ENCODE measurements at regions not wholly inside any gene's neighbourhood (a gene's known extent, or its start where the extent isn't known, plus 50 kb on each side); places are given as distances from the start of the nearest gene placed in this dataset.
"Not testable (repeated sequence)": the region's sequence is repeated elsewhere in the genome, so short reads cannot be mapped to it uniquely, and the experiment has no call there.

DNA sequence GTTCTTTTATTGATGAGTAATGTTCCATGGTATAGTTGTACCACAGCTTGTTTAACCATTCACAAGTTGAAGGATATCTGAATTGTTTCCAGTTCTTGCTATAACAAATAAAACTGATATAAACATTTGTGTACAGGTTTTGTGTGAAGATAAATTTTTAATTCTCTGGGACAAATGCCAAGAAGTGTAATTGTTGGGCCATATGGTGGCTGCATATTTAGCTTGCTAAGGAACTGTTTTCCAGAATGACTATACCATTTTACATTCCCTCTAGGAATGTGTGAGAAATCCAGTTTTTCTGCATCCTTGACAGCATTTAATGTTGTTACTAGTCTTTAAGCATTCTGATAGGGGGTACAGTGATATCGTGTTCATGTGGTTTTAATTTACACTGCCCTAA lies 368.5 kb downstream of the KIF2B start:
- Histone ChIP-seq H3K36me3 (no peaks in the 10 kb centered on the region), H3K4me3 (no peak overlapping the region), H3K27me3 (no peaks in the 10 kb centered on the region), H3K27ac (no peak overlapping the region), H3K9me3 (no peaks in the 10 kb centered on the region), H3K4me1 (ENCODE audit: insufficient read depth) (no peaks in the 10 kb centered on the region)
- intact Hi-C loops (cut with DNase I), result no loop called here
- DNase-seq, result no peak
- 78 to 80% (median 78%) methylated on average over 1 of the region's 1 CpG for WGBS, 3 donors
- no peak for TF ChIP-seq EP300 (IDR thresholded peaks at IDR 0.05)
- no peak for TF ChIP-seq POLR2A (IDR thresholded peaks at IDR 0.05)
- TF ChIP-seq, protein P1, sequence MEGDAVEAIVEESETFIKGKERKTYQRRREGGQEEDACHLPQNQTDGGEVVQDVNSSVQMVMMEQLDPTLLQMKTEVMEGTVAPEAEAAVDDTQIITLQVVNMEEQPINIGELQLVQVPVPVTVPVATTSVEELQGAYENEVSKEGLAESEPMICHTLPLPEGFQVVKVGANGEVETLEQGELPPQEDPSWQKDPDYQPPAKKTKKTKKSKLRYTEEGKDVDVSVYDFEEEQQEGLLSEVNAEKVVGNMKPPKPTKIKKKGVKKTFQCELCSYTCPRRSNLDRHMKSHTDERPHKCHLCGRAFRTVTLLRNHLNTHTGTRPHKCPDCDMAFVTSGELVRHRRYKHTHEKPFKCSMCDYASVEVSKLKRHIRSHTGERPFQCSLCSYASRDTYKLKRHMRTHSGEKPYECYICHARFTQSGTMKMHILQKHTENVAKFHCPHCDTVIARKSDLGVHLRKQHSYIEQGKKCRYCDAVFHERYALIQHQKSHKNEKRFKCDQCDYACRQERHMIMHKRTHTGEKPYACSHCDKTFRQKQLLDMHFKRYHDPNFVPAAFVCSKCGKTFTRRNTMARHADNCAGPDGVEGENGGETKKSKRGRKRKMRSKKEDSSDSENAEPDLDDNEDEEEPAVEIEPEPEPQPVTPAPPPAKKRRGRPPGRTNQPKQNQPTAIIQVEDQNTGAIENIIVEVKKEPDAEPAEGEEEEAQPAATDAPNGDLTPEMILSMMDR (IDR thresholded peaks at IDR 0.05), result no peak

DNA sequence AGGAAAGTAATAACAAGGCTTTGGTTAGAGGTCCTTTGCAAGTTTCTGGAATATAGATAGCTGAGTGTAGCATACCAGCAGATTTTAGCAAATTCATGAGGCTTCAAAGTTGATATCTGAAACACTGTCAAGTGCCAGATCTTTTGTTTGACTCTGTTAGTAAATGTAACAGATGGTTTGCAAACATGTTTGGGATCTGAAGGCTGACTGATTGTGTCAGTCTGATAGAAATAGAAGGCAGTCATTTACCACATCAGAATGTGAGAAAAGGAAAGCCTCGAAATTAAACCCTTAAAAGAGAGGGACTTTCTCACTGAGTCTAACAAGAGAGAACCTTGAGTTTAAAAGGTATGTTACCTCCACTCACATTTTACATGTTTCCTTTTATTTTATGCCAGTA lies 371.5 kb downstream of the KIF2B start:
- H3K9me3 ChIP-seq, result no peaks in the 10 kb centered on the region
- TF ChIP-seq, protein P1 (IDR thresholded peaks at IDR 0.05), result no peak
- no peak for TF ChIP-seq POLR2A (IDR thresholded peaks at IDR 0.05)
- no peak for TF ChIP-seq EP300 (IDR thresholded peaks at IDR 0.05)
- H3K27me3 ChIP-seq, result no peaks in the 10 kb centered on the region
- intact Hi-C loops (cut with DNase I), result no loop called here
- 41 to 58% (median 48%) methylated on average over 1 of the region's 1 CpG for WGBS, 3 donors
- H3K27ac ChIP-seq, result no peak overlapping the region
- H3K36me3 ChIP-seq, result no peaks in the 10 kb centered on the region
- H3K4me3 ChIP-seq, result no peak overlapping the region
- no peak for DNase-seq
- H3K4me1 ChIP-seq (ENCODE audit: insufficient read depth), result no peaks in the 10 kb centered on the region

DNA sequence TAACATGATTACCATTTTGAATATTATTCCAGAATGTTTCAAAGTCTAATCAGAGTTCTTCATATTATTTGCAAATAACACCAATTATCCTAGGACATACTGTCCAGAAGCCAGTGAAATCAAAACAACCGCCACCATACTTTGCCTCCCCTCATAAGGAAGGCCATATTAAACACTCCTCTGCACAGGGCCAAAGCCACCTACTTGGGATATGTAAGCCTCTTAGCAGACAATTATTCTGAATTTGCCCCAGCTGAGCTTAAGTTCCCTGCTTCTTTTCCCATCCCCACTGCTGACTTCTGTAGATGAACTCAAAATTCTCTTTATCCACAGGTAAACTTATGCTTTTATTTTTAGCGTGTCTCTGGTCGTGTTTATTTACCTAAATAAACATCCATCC lies 374.0 kb downstream of the KIF2B start:
- no peaks in the 10 kb centered on the region for H3K36me3 ChIP-seq
- DNase-seq, result no peak
- no peaks in the 10 kb centered on the region for H3K9me3 ChIP-seq
- TF ChIP-seq, protein P1 (IDR thresholded peaks at IDR 0.05), result no peak
- TF ChIP-seq EP300 (IDR thresholded peaks at IDR 0.05) (no peak), POLR2A (IDR thresholded peaks at IDR 0.05) (no peak)
- no peak overlapping the region for H3K27ac ChIP-seq
- H3K4me1 ChIP-seq (ENCODE audit: insufficient read depth), result no peaks in the 10 kb centered on the region
- H3K4me3 ChIP-seq, result no peak overlapping the region
- no peaks in the 10 kb centered on the region for H3K27me3 ChIP-seq
- intact Hi-C loops (cut with DNase I), result no loop called here
- WGBS, 3 donors, result 75 to 86% (median 78%) methylated on average over 3 of the region's 3 CpGs

DNA sequence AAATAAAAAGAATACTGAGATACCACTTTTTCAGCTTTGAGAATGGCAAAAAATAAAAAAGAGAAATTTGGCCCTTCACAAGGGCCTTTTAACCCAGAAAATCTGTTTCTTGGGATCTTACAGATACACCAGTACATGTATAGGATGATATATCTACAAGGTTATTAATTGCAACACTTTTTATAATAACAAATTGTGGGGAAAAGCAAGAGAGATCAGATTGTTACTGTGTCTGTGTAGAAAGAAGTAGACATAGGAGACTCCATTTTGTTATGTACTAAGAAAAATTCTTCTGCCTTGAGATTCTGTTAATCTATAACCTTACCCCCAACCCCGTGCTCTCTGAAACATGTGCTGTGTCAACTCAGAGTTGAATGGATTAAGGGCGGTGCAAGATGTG lies 378.7 kb downstream of the KIF2B start:
- H3K4me1 ChIP-seq (ENCODE audit: insufficient read depth); intact Hi-C loops (cut with DNase I); H3K36me3 ChIP-seq; H3K27ac ChIP-seq; DNase-seq; H3K9me3 ChIP-seq; H3K4me3 ChIP-seq; H3K27me3 ChIP-seq: not testable (repeated sequence)
- 81% methylated on average over 2 of the region's 2 CpGs; no CpG with 5 or more reads in 2 of the 3 donors for WGBS, 3 donors

GRCh38 chr17:54220829-54221228 lies 398.1 kb downstream of the KIF2B start:
- intact Hi-C loops (cut with DNase I), result no loop called here
- DNase-seq, result no peak
- no peaks in the 10 kb centered on the region for H3K9me3 ChIP-seq

More at GRCh38 chr17:54220829-54221228, 398.1 kb downstream of the KIF2B start:
- Histone ChIP-seq H3K36me3 (no peaks in the 10 kb centered on the region), H3K4me1 (ENCODE audit: insufficient read depth) (no peaks in the 10 kb centered on the region), H3K27ac (no peak overlapping the region), H3K4me3 (no peak overlapping the region), H3K27me3 (no peaks in the 10 kb centered on the region)
- 51 to 78% (median 63%) methylated on average over 1 of the region's 1 CpG for WGBS, 3 donors
- TF ChIP-seq, protein P1 (IDR thresholded peaks at IDR 0.05), result no peak
- TF ChIP-seq POLR2A (IDR thresholded peaks at IDR 0.05), result no peak
- no peak for TF ChIP-seq EP300 (IDR thresholded peaks at IDR 0.05)
